Liver (tissue), 8 donors: ENCODE measurements at regions not wholly inside any gene's neighbourhood (a gene's known extent, or its start where the extent isn't known, plus 50 kb on each side); places are given as distances from the start of the nearest gene placed in this dataset.

Experiments
- DNase-seq: peaks from one replicate; pipeline ENCODE4 v3.0.0-alpha.2; 2017; ENCODE audit warnings: low spot score
- H3K27ac ChIP-seq, 2 donors: one replicate each; pipeline ENCODE4 v1.7.0; 2013; ENCODE audit warnings: inconsistent platforms in 2 of 2, low read length in 2 of 2, control low read depth in 1 of 2, low read depth in 1 of 2, mild to moderate bottlenecking in 1 of 2
- H3K27me3 ChIP-seq, 4 donors: one replicate each; pipeline versions ENCODE4 v1.6.1 to v1.7.0; 2013; ENCODE audit warnings: low read length in 3 of 4, inconsistent platforms in 1 of 4, mild to moderate bottlenecking in 1 of 4, moderate library complexity in 1 of 4; ENCODE audit not compliant: control insufficient read depth in 4 of 4, insufficient read depth in 4 of 4
- H3K36me3 ChIP-seq, 4 donors: one replicate each; pipeline versions ENCODE4 v1.6.1 to v1.7.0; 2013; ENCODE audit warnings: low read length in 3 of 4, mild to moderate bottlenecking in 3 of 4, low read depth in 1 of 4, moderate library complexity in 1 of 4; ENCODE audit not compliant: control insufficient read depth in 4 of 4, insufficient read depth in 3 of 4
- H3K4me1 ChIP-seq, 4 donors: one replicate each; pipeline versions ENCODE4 v1.6.1 to v1.7.0; 2013; ENCODE audit warnings: low read length in 3 of 4, mild to moderate bottlenecking in 3 of 4, moderate library complexity in 1 of 4; ENCODE audit not compliant: control insufficient read depth in 4 of 4, insufficient read depth in 4 of 4
- H3K4me3 ChIP-seq, 3 donors: one replicate each; pipeline versions ENCODE4 v1.6.1 to v1.7.0; 2013; ENCODE audit warnings: low read length in 3 of 3, control low read depth in 1 of 3, low read depth in 1 of 3, mild to moderate bottlenecking in 1 of 3
- H3K9ac ChIP-seq, 2 donors: one replicate each; pipeline ENCODE4 v1.7.0; 2013; ENCODE audit warnings: low read length in 2 of 2, mild to moderate bottlenecking in 2 of 2, moderate library complexity in 2 of 2, control low read depth in 1 of 2, low read depth in 1 of 2
- H3K9me3 ChIP-seq, 4 donors: one replicate each; pipeline versions ENCODE4 v1.6.1 to v1.7.0; 2013; ENCODE audit warnings: low read length in 3 of 4; ENCODE audit not compliant: control insufficient read depth in 4 of 4
- ATF3 ChIP-seq: IDR thresholded peaks from 2 replicates; pipeline ENCODE4 v1.6.1; 2016; ENCODE audit warnings: antibody characterized with exemption
- EGR1 ChIP-seq, 2 donors: IDR thresholded peaks; 2 replicates each; pipeline ENCODE4 v1.6.1; 2016 to 2018; ENCODE audit warnings: antibody characterized with exemption in 2 of 2, low read depth in 2 of 2
- FOXA1 ChIP-seq: IDR thresholded peaks from 2 replicates; pipeline ENCODE4 v1.6.1; 2016; ENCODE audit warnings: antibody characterized with exemption
- FOXA2 ChIP-seq: IDR thresholded peaks from 2 replicates; pipeline ENCODE4 v1.6.1; 2016; ENCODE audit warnings: antibody characterized with exemption
- HNF4A ChIP-seq, 2 donors: conservative IDR thresholded peaks; 2 replicates each; pipeline ENCODE4 v1.6.1; 2016; ENCODE audit warnings: antibody characterized with exemption in 2 of 2, mild to moderate bottlenecking in 2 of 2
- HNF4G ChIP-seq: IDR thresholded peaks from 2 replicates; pipeline ENCODE4 v1.6.1; 2016; ENCODE audit warnings: antibody characterized with exemption
- JUND ChIP-seq, 2 donors: IDR thresholded peaks; 2 replicates each; pipeline ENCODE4 v1.6.1; 2016; ENCODE audit warnings: antibody characterized with exemption in 2 of 2
- MAX ChIP-seq: IDR thresholded peaks from 2 replicates; pipeline ENCODE4 v1.6.1; 2016; ENCODE audit warnings: antibody characterized with exemption
- NR2F2 ChIP-seq: IDR thresholded peaks from 2 replicates; pipeline ENCODE4 v1.6.1; 2016; ENCODE audit warnings: antibody characterized with exemption
- RAD21 ChIP-seq, 2 donors: IDR thresholded peaks; 2 replicates each; pipeline ENCODE4 v1.6.1; 2016; ENCODE audit warnings: antibody characterized with exemption in 2 of 2, mild to moderate bottlenecking in 2 of 2
- RXRA ChIP-seq, 2 donors: IDR thresholded peaks; 2 replicates each; pipeline ENCODE4 v1.6.1; 2017 to 2018; ENCODE audit warnings: antibody characterized with exemption in 2 of 2, mild to moderate bottlenecking in 1 of 2
- SP1 ChIP-seq: IDR thresholded peaks from 2 replicates; pipeline ENCODE4 v1.6.1; 2018; ENCODE audit warnings: antibody characterized with exemption, mild to moderate bottlenecking
- YY1 ChIP-seq: IDR thresholded peaks from 2 replicates; pipeline ENCODE4 v1.6.1; 2016; ENCODE audit warnings: antibody characterized with exemption, mild to moderate bottlenecking
- ZBTB33 ChIP-seq: IDR thresholded peaks from 2 replicates; pipeline ENCODE4 v1.6.1; 2016; ENCODE audit warnings: antibody characterized with exemption
- WGBS: extraction: QIAGEN DNeasy Blood & Tissue Kit; methylation state at CpG from one replicate; pipeline ENCODE4 v1.1.7; 2013; 5-methylcytosine and 5-hydroxymethylcytosine counted together
- TF ChIP-seq, protein P1 (sequence below): IDR thresholded peaks from 2 replicates; pipeline ENCODE4 v1.6.1; 2016; ENCODE audit warnings: antibody characterized with exemption, mild to moderate bottlenecking
- TF ChIP-seq, protein P2 (sequence below): fragments of 150-350 bp; IDR thresholded peaks from 2 replicates; pipeline ENCODE4 v1.5.1; 2017; ENCODE audit warnings: improper control_type of control experiment, low read depth, low read length; ENCODE audit not compliant: missing input control
- donor health status: healthy.
- donor health status: healthy.
- donor health status: healthy.
- donor health status: healthy.
- donor health status: healthy.

DNA sequence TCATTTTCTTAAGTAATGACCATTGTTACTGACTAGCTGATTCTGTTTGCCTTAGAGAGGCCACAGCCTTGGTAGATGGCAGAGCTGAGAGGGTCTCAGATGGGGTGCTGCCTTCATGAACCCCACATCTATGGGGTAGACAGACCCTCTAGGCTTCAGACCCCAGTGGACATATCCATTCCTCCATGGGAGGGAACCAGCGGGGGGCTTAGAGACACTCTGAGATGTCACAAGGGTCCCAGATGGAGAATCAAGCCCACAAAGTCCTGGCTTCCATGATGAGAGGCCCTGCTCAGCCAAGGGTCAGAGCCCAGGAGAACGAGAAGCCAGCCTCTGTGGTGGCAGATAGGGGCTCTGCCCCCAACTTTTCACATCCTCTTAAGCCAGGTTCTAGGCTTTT is 408.6 kb downstream of the TCERG1L start:
- H3K4me3 ChIP-seq: no peak overlapping the region
- H3K27me3 ChIP-seq: no peaks in the 10 kb centered on the region
- 63% methylated on average over 2 of the region's 2 CpGs for WGBS
- no peak overlapping the region for H3K9ac ChIP-seq
- DNase-seq: no peak
- H3K4me1 ChIP-seq: no peaks in the 10 kb centered on the region
- H3K9me3 ChIP-seq: no peaks in the 10 kb centered on the region
- no peaks in the 10 kb centered on the region for H3K36me3 ChIP-seq
- TF ChIP-seq EGR1 (IDR thresholded peaks at IDR 0.05; ENCODE audit: low read depth in 2 of 2) (no peak), FOXA2 (no peak)
- no peak overlapping the region for H3K27ac ChIP-seq

DNA sequence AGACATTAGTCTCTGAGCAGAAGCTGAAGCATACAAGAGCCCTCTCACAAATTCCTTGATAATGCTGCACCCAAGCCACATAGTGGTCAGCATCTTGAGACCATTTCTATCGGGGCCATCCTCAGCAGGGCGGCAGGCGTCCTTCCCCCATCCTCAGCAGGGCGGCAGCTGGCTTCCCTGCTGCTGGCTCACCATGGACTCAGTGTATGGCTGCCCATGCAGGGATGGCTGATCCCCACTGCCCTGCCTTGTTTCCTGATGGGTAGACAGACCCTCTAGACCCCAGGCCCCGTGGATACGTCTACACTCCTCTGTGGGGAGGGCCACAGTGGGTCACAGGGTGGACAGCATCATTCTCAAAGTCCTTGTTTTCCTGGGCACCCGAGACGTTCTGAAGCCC is 406.8 kb downstream of the TCERG1L start:
- WGBS: 80% methylated on average over 8 of the region's 8 CpGs
- Histone ChIP-seq H3K27me3 (no peaks in the 10 kb centered on the region), H3K4me3 (no peak overlapping the region)

More for the DNA sequence above, 406.8 kb downstream of the TCERG1L start:
- Histone ChIP-seq H3K36me3 (no peaks in the 10 kb centered on the region), H3K9ac (no peak overlapping the region), H3K9me3 (no peaks in the 10 kb centered on the region), H3K27ac (no peak overlapping the region), H3K4me1 (no peaks in the 10 kb centered on the region)
- no peak for TF ChIP-seq FOXA1
- no peak for TF ChIP-seq EGR1 (IDR thresholded peaks at IDR 0.05; ENCODE audit: low read depth in 2 of 2)
- TF ChIP-seq, protein P1, sequence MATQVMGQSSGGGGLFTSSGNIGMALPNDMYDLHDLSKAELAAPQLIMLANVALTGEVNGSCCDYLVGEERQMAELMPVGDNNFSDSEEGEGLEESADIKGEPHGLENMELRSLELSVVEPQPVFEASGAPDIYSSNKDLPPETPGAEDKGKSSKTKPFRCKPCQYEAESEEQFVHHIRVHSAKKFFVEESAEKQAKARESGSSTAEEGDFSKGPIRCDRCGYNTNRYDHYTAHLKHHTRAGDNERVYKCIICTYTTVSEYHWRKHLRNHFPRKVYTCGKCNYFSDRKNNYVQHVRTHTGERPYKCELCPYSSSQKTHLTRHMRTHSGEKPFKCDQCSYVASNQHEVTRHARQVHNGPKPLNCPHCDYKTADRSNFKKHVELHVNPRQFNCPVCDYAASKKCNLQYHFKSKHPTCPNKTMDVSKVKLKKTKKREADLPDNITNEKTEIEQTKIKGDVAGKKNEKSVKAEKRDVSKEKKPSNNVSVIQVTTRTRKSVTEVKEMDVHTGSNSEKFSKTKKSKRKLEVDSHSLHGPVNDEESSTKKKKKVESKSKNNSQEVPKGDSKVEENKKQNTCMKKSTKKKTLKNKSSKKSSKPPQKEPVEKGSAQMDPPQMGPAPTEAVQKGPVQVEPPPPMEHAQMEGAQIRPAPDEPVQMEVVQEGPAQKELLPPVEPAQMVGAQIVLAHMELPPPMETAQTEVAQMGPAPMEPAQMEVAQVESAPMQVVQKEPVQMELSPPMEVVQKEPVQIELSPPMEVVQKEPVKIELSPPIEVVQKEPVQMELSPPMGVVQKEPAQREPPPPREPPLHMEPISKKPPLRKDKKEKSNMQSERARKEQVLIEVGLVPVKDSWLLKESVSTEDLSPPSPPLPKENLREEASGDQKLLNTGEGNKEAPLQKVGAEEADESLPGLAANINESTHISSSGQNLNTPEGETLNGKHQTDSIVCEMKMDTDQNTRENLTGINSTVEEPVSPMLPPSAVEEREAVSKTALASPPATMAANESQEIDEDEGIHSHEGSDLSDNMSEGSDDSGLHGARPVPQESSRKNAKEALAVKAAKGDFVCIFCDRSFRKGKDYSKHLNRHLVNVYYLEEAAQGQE: no peak
- TF ChIP-seq NR2F2: no peak
- no peak for TF ChIP-seq RXRA (IDR thresholded peaks at IDR 0.05)
- TF ChIP-seq MAX: no peak
- no peak for TF ChIP-seq JUND (IDR thresholded peaks at IDR 0.05)
- TF ChIP-seq SP1: no peak
- no peak for TF ChIP-seq HNF4G
- TF ChIP-seq HNF4A (conservative IDR thresholded peaks at IDR 0.05): no peak
- no peak for TF ChIP-seq YY1
- TF ChIP-seq, protein P2, sequence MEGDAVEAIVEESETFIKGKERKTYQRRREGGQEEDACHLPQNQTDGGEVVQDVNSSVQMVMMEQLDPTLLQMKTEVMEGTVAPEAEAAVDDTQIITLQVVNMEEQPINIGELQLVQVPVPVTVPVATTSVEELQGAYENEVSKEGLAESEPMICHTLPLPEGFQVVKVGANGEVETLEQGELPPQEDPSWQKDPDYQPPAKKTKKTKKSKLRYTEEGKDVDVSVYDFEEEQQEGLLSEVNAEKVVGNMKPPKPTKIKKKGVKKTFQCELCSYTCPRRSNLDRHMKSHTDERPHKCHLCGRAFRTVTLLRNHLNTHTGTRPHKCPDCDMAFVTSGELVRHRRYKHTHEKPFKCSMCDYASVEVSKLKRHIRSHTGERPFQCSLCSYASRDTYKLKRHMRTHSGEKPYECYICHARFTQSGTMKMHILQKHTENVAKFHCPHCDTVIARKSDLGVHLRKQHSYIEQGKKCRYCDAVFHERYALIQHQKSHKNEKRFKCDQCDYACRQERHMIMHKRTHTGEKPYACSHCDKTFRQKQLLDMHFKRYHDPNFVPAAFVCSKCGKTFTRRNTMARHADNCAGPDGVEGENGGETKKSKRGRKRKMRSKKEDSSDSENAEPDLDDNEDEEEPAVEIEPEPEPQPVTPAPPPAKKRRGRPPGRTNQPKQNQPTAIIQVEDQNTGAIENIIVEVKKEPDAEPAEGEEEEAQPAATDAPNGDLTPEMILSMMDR: no peak
- TF ChIP-seq RAD21 (IDR thresholded peaks at IDR 0.05): no peak
- no peak for TF ChIP-seq ATF3
- no peak for TF ChIP-seq ZBTB33
- DNase-seq: no peak
